H1 (cell line): ENCODE measurements at regions not wholly inside any gene's neighbourhood (a gene's known extent, or its start where the extent isn't known, plus 50 kb on each side); places are given as distances from the start of the nearest gene placed in this dataset.

Experiments
- CTCF ChIA-PET: fragments of 300-600 bp; sonication (Branson Sonifier 250); formaldehyde crosslinking; loops from one replicate; lab custom pipeline; 2021; ENCODE audit not compliant: partially characterized antibody; lab: Charles Lee
- POLR2A ChIA-PET: fragments of 300-600 bp; sonication (Branson Sonifier 250); formaldehyde crosslinking; loops from one replicate; lab custom pipeline; 2021; ENCODE audit warnings: inconsistent platforms; ENCODE audit not compliant: partially characterized antibody; lab: Charles Lee
- DNase-seq, 2 experiments: peaks; one replicate each; pipeline versions ENCODE4 v3.0.0 to v3.0.0-alpha.2; 2010 to 2022; ENCODE audit warnings: low spot score in 2 of 2, low read depth in 1 of 2, mixed read lengths in 1 of 2
- FAIRE-seq: peaks from 2 replicates; lab custom pipeline; 2011; peaks lifted over from hg19 to GRCh38; lab: Jason Lieb, UNC
- H2AFZ ChIP-seq: 2 replicates; pipeline ENCODE4 v1.8.1; 2012; ENCODE audit warnings: low read length, inconsistent platforms
- H2AK5ac ChIP-seq: 2 replicates; pipeline ENCODE4 v1.6.1; 2013; ENCODE audit warnings: low read depth, low read length
- H2BK120ac ChIP-seq: replicated peaks from 2 replicates; pipeline ENCODE3; 2013; ENCODE audit warnings: low read depth, low read length, inconsistent platforms
- H2BK12ac ChIP-seq: 2 replicates; pipeline ENCODE4 v1.6.1; 2013; ENCODE audit warnings: low read depth, low read length
- H2BK15ac ChIP-seq: 2 replicates; pipeline ENCODE4 v1.6.1; 2013; ENCODE audit warnings: low read length
- H2BK20ac ChIP-seq: 2 replicates; pipeline ENCODE4 v1.6.1; 2013; ENCODE audit warnings: low read length
- H2BK5ac ChIP-seq: 2 replicates; pipeline ENCODE4 v1.6.1; 2013; ENCODE audit warnings: low read depth, low read length
- H3K14ac ChIP-seq: 2 replicates; pipeline ENCODE4 v1.6.1; 2013; ENCODE audit warnings: inconsistent platforms; ENCODE audit not compliant: insufficient read length
- H3K18ac ChIP-seq: 2 replicates; pipeline ENCODE4 v1.6.1; 2013; ENCODE audit warnings: low read length; ENCODE audit errors: extremely low read depth
- H3K23ac ChIP-seq: 2 replicates; pipeline ENCODE4 v1.6.1; 2013; ENCODE audit warnings: inconsistent platforms; ENCODE audit not compliant: insufficient read length
- H3K23me2 ChIP-seq: 2 replicates; pipeline ENCODE4 v1.6.1; 2013; ENCODE audit warnings: low read depth, low read length
- H3K27ac ChIP-seq: 2 replicates; pipeline ENCODE4 v1.6.1; 2011; ENCODE audit warnings: low read depth, low read length, inconsistent platforms
- H3K27me3 ChIP-seq, 4 experiments: replicated peaks in 1 of 4; 1 replicate in 1 of 4; 2 replicates in 3 of 4; pipeline versions ENCODE4 v1.6.1 to v1.8.1; 2011 to 2013; ENCODE audit warnings: low read length in 3 of 4, mild to moderate bottlenecking in 3 of 4, inconsistent platforms in 2 of 4, mixed read lengths in 2 of 4, moderate library complexity in 1 of 4; ENCODE audit not compliant: control insufficient read depth in 3 of 4, insufficient read depth in 3 of 4; ENCODE audit errors: extremely low read depth in 1 of 4
- H3K36me3 ChIP-seq, 4 experiments: 2 replicates each; pipeline versions ENCODE4 v1.6.1 to v1.8.1; 2011 to 2013; ENCODE audit warnings: mild to moderate bottlenecking in 4 of 4, low read length in 3 of 4, moderate library complexity in 2 of 4, control low read depth in 1 of 4, inconsistent platforms in 1 of 4; ENCODE audit not compliant: insufficient read depth in 4 of 4, control insufficient read depth in 2 of 4
- H3K4ac ChIP-seq: replicated peaks from 2 replicates; pipeline ENCODE3; 2013; ENCODE audit warnings: low read length, low read depth, mixed read lengths, inconsistent platforms; ENCODE audit not compliant: insufficient read length
- H3K4me1 ChIP-seq, 4 experiments: replicated peaks in 1 of 4; 1 replicate in 1 of 4; 2 replicates in 3 of 4; pipeline versions ENCODE4 v1.6.1 to v1.8.1; 2011 to 2013; ENCODE audit warnings: low read length in 3 of 4, inconsistent platforms in 2 of 4, mixed read lengths in 1 of 4; ENCODE audit not compliant: insufficient read depth in 4 of 4, control insufficient read depth in 3 of 4
- H3K4me2 ChIP-seq, 2 experiments: 2 replicates each; pipeline versions ENCODE4 v1.6.1 to v1.8.1; 2011 to 2013; ENCODE audit warnings: low read depth in 2 of 2, low read length in 2 of 2, control low read depth in 1 of 2, inconsistent platforms in 1 of 2, mild to moderate bottlenecking in 1 of 2; ENCODE audit not compliant: insufficient read depth in 1 of 2
- H3K4me3 ChIP-seq, 4 experiments: fragments of 200-600, 300-600 bp in 1 of 4; sonication (generic), shearing (Covaris generic), sonication (Bioruptor Twin) in 1 of 4; 2 replicates each; pipeline versions ENCODE4 v1.5.1 to v1.8.1; 2011 to 2016; ENCODE audit warnings: low read length in 4 of 4, low read depth in 3 of 4, control low read depth in 2 of 4, inconsistent platforms in 2 of 4, mild to moderate bottlenecking in 2 of 4, mixed read lengths in 1 of 4, moderate library complexity in 1 of 4; ENCODE audit not compliant: insufficient read depth in 2 of 4; ENCODE audit errors: extremely low read depth in 1 of 4
- H3K56ac ChIP-seq: replicated peaks from 2 replicates; pipeline ENCODE3; 2013; ENCODE audit warnings: low read depth, mild to moderate bottlenecking, mixed read lengths, low read length, inconsistent platforms; ENCODE audit not compliant: insufficient read length
- H3K79me1 ChIP-seq: 2 replicates; pipeline ENCODE4 v1.6.1; 2013; ENCODE audit warnings: low read depth, low read length, control low read depth
- H3K79me2 ChIP-seq, 2 experiments: 2 replicates each; pipeline versions ENCODE4 v1.6.1 to v1.8.1; 2012 to 2013; ENCODE audit warnings: low read length in 2 of 2, mild to moderate bottlenecking in 2 of 2, inconsistent platforms in 1 of 2; ENCODE audit not compliant: insufficient read depth in 2 of 2, control insufficient read depth in 1 of 2
- H3K9ac ChIP-seq, 4 experiments: replicated peaks in 1 of 4; 1 replicate in 1 of 4; 2 replicates in 3 of 4; pipeline versions ENCODE4 v1.6.1 to v1.8.1; 2011 to 2013; ENCODE audit warnings: low read depth in 3 of 4, low read length in 3 of 4, control low read depth in 2 of 4, mild to moderate bottlenecking in 2 of 4, moderate library complexity in 2 of 4, inconsistent platforms in 1 of 4; ENCODE audit errors: extremely low read depth in 1 of 4
- H3K9me3 ChIP-seq, 2 experiments: 2 replicates each; pipeline versions ENCODE4 v1.6.1 to v1.8.1; 2012 to 2013; ENCODE audit warnings: mild to moderate bottlenecking in 2 of 2, moderate library complexity in 2 of 2, control low read depth in 1 of 2, inconsistent platforms in 1 of 2, low read depth in 1 of 2, low read length in 1 of 2, mixed read lengths in 1 of 2; ENCODE audit not compliant: insufficient read depth in 2 of 2
- H4K20me1 ChIP-seq, 2 experiments: replicated peaks in 1 of 2; 2 replicates each; pipeline versions ENCODE3 to v1.8.1; 2011 to 2013; ENCODE audit warnings: inconsistent platforms in 2 of 2, low read length in 2 of 2, mild to moderate bottlenecking in 1 of 2; ENCODE audit not compliant: insufficient read depth in 2 of 2, control insufficient read depth in 1 of 2
- H4K5ac ChIP-seq: 2 replicates; pipeline ENCODE4 v1.6.1; 2013; ENCODE audit warnings: low read length, low read depth, mixed read lengths, inconsistent platforms; ENCODE audit not compliant: insufficient read length
- H4K8ac ChIP-seq: 2 replicates; pipeline ENCODE4 v1.8.0; 2013; ENCODE audit warnings: mild to moderate bottlenecking, moderate library complexity, low read length, inconsistent platforms; ENCODE audit not compliant: insufficient read depth; ENCODE audit errors: extremely low read depth
- H4K91ac ChIP-seq: replicated peaks from 2 replicates; pipeline ENCODE3; 2013; ENCODE audit warnings: low read length, mixed read lengths, inconsistent platforms; ENCODE audit not compliant: insufficient read length
- BCL11A ChIP-seq, 2 experiments: IDR thresholded peaks; one replicate each; pipeline ENCODE4 v1.6.1; 2011; ENCODE audit warnings: low read depth in 2 of 2, low read length in 2 of 2, mild to moderate bottlenecking in 2 of 2
- BRCA1 ChIP-seq: IDR thresholded peaks from 2 replicates; pipeline ENCODE4 v1.6.1; 2012; ENCODE audit warnings: low read depth, low read length, improper control_type of control experiment
- CTCF ChIP-seq, 3 experiments: IDR thresholded peaks; 1 replicate in 2 of 3; 2 replicates in 1 of 3; pipeline versions ENCODE4 v1.5.1 to v1.6.1; 2011; ENCODE audit warnings: low read length in 3 of 3, mild to moderate bottlenecking in 3 of 3, inconsistent platforms in 2 of 3, low read depth in 1 of 3, moderate library complexity in 1 of 3; ENCODE audit not compliant: insufficient read depth in 1 of 3; ENCODE audit errors: control extremely low read depth in 1 of 3
- EGR1 ChIP-seq: IDR thresholded peaks from 2 replicates; pipeline ENCODE4 v1.6.1; 2011; ENCODE audit warnings: low read depth, low read length, borderline replicate concordance
- FOSL1 ChIP-seq: IDR thresholded peaks from 2 replicates; pipeline ENCODE4 v1.6.1; 2011; ENCODE audit warnings: mild to moderate bottlenecking, low read depth, low read length, moderate library complexity; ENCODE audit not compliant: insufficient read depth
- GTF2F1 ChIP-seq: IDR thresholded peaks from 2 replicates; pipeline ENCODE4 v1.6.1; 2012; ENCODE audit warnings: low read depth, low read length, improper control_type of control experiment, borderline replicate concordance
- JUND ChIP-seq: IDR thresholded peaks from 2 replicates; pipeline ENCODE4 v1.6.1; 2011; ENCODE audit warnings: mild to moderate bottlenecking, improper control_type of control experiment, low read length
- KDM4A ChIP-seq: IDR thresholded peaks from one replicate; pipeline ENCODE4 v1.7.1; 2012; ENCODE audit warnings: low read depth, mild to moderate bottlenecking, moderate library complexity, low read length, inconsistent platforms; ENCODE audit not compliant: severe bottlenecking
- KDM5A ChIP-seq: fragments of 200-600 bp; IDR thresholded peaks from 2 replicates; pipeline ENCODE4 v1.7.1; 2012; ENCODE audit warnings: mild to moderate bottlenecking, low read length, inconsistent platforms, mixed read lengths
- MAX ChIP-seq: IDR thresholded peaks from 2 replicates; pipeline ENCODE4 v1.6.1; 2012; ENCODE audit warnings: inconsistent platforms
- RFX5 ChIP-seq: IDR thresholded peaks from 2 replicates; pipeline ENCODE4 v1.6.1; 2011; ENCODE audit warnings: low read depth, low read length, improper control_type of control experiment, borderline replicate concordance
- SIX5 ChIP-seq: IDR thresholded peaks from 2 replicates; pipeline ENCODE4 v1.6.1; 2011; ENCODE audit warnings: mild to moderate bottlenecking, low read depth, low read length
- WGBS, 2 experiments: shearing (Covaris generic) in 1 of 2; methylation state at CpG; one replicate each; pipeline versions ENCODE4 v1.1.6 to v1.1.7; 2013 to 2015; ENCODE audit warnings: low lambda C conversion rate in 2 of 2, mixed read lengths in 2 of 2, inconsistent platforms in 1 of 2, low coverage in 1 of 2, missing lambda C conversion rate in 1 of 2; ENCODE audit not compliant: insufficient replicate concordance in 2 of 2, insufficient coverage in 1 of 2, insufficient read length in 1 of 2; ENCODE audit errors: extremely low coverage in 1 of 2, missing lambda C conversion rate in 1 of 2; 5-methylcytosine and 5-hydroxymethylcytosine counted together

- Histone ChIP-seq H3K79me2 (no peaks in the 10 kb centered on the region), H3K36me3 (no peaks in the 10 kb centered on the region), H3K79me1 (no peaks in the 10 kb centered on the region), H3K27me3 (no peaks in the 10 kb centered on the region; a peak in 1 of 7 replicates), H2AFZ (no peak overlapping the region), H2BK20ac (no peak overlapping the region), H3K9ac (no peak overlapping the region), H2AK5ac (no peak overlapping the region), H4K8ac (no peak overlapping the region), H3K56ac (no peak overlapping the region), H4K91ac (no peak overlapping the region), H3K14ac (no peak overlapping the region), H4K20me1 (no peaks in the 10 kb centered on the region), H3K4me2 (no peak overlapping the region), H3K23me2 (no peaks in the 10 kb centered on the region), H3K4me3 (no peak overlapping the region), H3K9me3 (no peaks in the 10 kb centered on the region), H2BK120ac (no peak overlapping the region), H2BK5ac (no peak overlapping the region), H2BK15ac (no peak overlapping the region), H4K5ac (no peak overlapping the region), H3K4ac (no peak overlapping the region), H3K27ac (no peak overlapping the region), H3K18ac (no peak overlapping the region), H3K4me1 (no peaks in the 10 kb centered on the region; a peak in 1 of 7 replicates), H3K23ac (no peak overlapping the region), H2BK12ac (no peak overlapping the region)
- ChIA-PET POLR2A (no interaction called here), CTCF (interaction anchor here (0.8 to 4.8 kb wide), 3 partner anchors 11 to 28 kb away, joined by 3 to 32 read pairs (median 3); no protein-coding TSS in a partner anchor)
- WGBS, 2 experiments = 86% methylated on average over 7 of the region's 7 CpGs; no CpG with 5 or more reads in 1 of the 2 experiments
- FAIRE-seq (no peak), DNase-seq (no peak)
- TF ChIP-seq GTF2F1 = no peak
- TF ChIP-seq FOSL1 = no peak
- no peak for TF ChIP-seq KDM5A
- no peak for TF ChIP-seq CTCF (IDR thresholded peaks at IDR 0.05; ENCODE audit: control extremely low read depth in 1 of 3, insufficient read depth in 1 of 3, low read depth in 1 of 3, low read length in 3 of 3)
- TF ChIP-seq KDM4A = no peak
- no peak for TF ChIP-seq EGR1
- TF ChIP-seq MAX = no peak
- no peak for TF ChIP-seq SIX5
- TF ChIP-seq RFX5 = no peak
- TF ChIP-seq BRCA1 = no peak
- no peak for TF ChIP-seq BCL11A (IDR thresholded peaks at IDR 0.05; ENCODE audit: low read depth in 2 of 2, low read length in 2 of 2)
- no peak for TF ChIP-seq JUND
These were observed 82.7 kb downstream of the RAMP3 start for GRCh38 chr7:45240273-45240771.
